Lower leg skin (tissue), 3 donors: ENCODE measurements at regions not wholly inside any gene's neighbourhood (a gene's known extent, or its start where the extent isn't known, plus 50 kb on each side); places are given as distances from the start of the nearest gene placed in this dataset.

Source experiments
- CTCF ChIP-seq, 3 donors: fragments of 450-650 bp; IDR thresholded peaks; one replicate each; pipeline ENCODE4 v1.5.1; 2016; ENCODE audit warnings: antibody characterized with exemption in 3 of 3, mild to moderate bottlenecking in 3 of 3, moderate library complexity in 2 of 3
- POLR2A ChIP-seq, 2 donors: fragments of 450-650 bp; IDR thresholded peaks; one replicate each; pipeline ENCODE4 v1.6.1; 2016 to 2017; ENCODE audit warnings: antibody characterized with exemption in 2 of 2, mild to moderate bottlenecking in 1 of 2, moderate library complexity in 1 of 2

GRCh38 chr18:6627645-6628044 lies 101.9 kb upstream of the ARHGAP28 start:
- TF ChIP-seq CTCF (IDR thresholded peaks at IDR 0.05) (no peak), POLR2A (IDR thresholded peaks at IDR 0.05) (no peak)
